Activated naive CD4-positive, alpha-beta T cell treated with anti-CD3 and anti-CD28 coated beads for 36 hours (primary cell): ENCODE measurements at regions not wholly inside any gene's neighbourhood (a gene's known extent, or its start where the extent isn't known, plus 50 kb on each side); places are given as distances from the start of the nearest gene placed in this dataset.

Source experiments
- CTCF ChIA-PET: fragments of 350-600 bp; sonication (Branson Sonifier 250); formaldehyde crosslinking; loops from one replicate; lab custom pipeline; 2021; ENCODE audit warnings: antibody characterized with exemption; lab: Charles Lee
- DNase-seq: peaks from one replicate; pipeline ENCODE4 v3.0.0-alpha.2; 2020
- H3K27ac Mint-ChIP-seq: one replicate; pipeline ENCODE4 v1.8.0; 2021; ENCODE audit warnings: mild to moderate bottlenecking, mixed read lengths
- H3K27me3 Mint-ChIP-seq: one replicate; pipeline ENCODE4 v1.8.0; 2021; ENCODE audit warnings: low read depth, mixed read lengths
- H3K36me3 Mint-ChIP-seq: one replicate; pipeline ENCODE4 v1.8.0; 2021; ENCODE audit warnings: low read depth, mixed read lengths
- H3K4me1 Mint-ChIP-seq: one replicate; pipeline ENCODE4 v1.8.0; 2021; ENCODE audit warnings: low read depth, mixed read lengths
- H3K4me3 Mint-ChIP-seq: one replicate; pipeline ENCODE4 v1.8.0; 2021; ENCODE audit warnings: mild to moderate bottlenecking, moderate library complexity, mixed read lengths
- H3K9me3 Mint-ChIP-seq: one replicate; pipeline ENCODE4 v1.8.0; 2021; ENCODE audit warnings: mixed read lengths
- intact Hi-C: fragments of 100-400 bp; cut with micrococcal nuclease; formaldehyde crosslinking; loops from one replicate; pipeline ENCODE4 v1.15.1; 2023

GRCh38 chr20:19077370-19078220, 134.8 kb upstream of the SLC24A3 start:
- intact Hi-C loops = no loop called here
- no peaks in the 10 kb centered on the region for H3K9me3 Mint-ChIP-seq
- no peaks in the 10 kb centered on the region for H3K27me3 Mint-ChIP-seq
- DNase-seq = no peak
- CTCF ChIA-PET = no interaction called here
- peaks cover 7% of the 10 kb centered on the region for H3K4me1 Mint-ChIP-seq
- H3K27ac Mint-ChIP-seq = no peak overlapping the region
- H3K4me3 Mint-ChIP-seq = no peak overlapping the region
- no peaks in the 10 kb centered on the region for H3K36me3 Mint-ChIP-seq

GRCh38 chr20:19078448-19079373, 133.7 kb upstream of the SLC24A3 start:
- Mint-ChIP-seq H3K27me3 (no peaks in the 10 kb centered on the region), H3K4me3 (no peak overlapping the region), H3K36me3 (no peaks in the 10 kb centered on the region), H3K4me1 (peaks cover 7% of the 10 kb centered on the region), H3K27ac (no peak overlapping the region), H3K9me3 (no peaks in the 10 kb centered on the region)
- intact Hi-C loops = no loop called here
- no peak for DNase-seq
- CTCF ChIA-PET = interaction anchor here (0.9 kb wide), 1 partner anchor 22 kb away, joined by 3 read pairs; no protein-coding TSS in a partner anchor

- Mint-ChIP-seq H3K9me3 (no peaks in the 10 kb centered on the region), H3K4me1 (peaks cover 5% of the 10 kb centered on the region), H3K27me3 (no peaks in the 10 kb centered on the region), H3K27ac (no peak overlapping the region), H3K36me3 (no peaks in the 10 kb centered on the region), H3K4me3 (no peak overlapping the region)
- CTCF ChIA-PET = interaction anchor here (0.7 to 0.9 kb wide), 2 partner anchors 23 to 676 kb away, joined by 3 read pairs; no protein-coding TSS in a partner anchor
- intact Hi-C loops = no loop called here
- DNase-seq = no peak
These were observed 132.7 kb upstream of the SLC24A3 start for GRCh38 chr20:19079536-19080299.

DNA sequence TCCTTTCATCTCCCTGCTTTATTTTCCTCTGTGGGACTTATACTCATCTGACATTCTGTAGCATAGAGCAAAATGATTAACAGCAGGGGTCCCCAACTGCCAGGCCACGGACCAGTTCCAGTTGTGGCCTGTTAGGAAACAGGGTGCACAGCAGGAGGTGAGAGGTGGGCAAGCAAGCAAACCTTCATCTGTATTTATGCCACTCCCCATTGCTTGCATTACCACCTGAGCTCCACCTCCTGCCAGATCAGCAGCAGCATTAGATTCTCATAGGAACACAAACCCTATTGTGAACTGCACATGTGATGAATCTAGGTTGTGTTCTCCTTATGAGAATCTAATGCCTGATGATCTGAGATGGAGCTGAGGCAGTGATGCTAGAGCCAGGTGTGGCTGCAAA, 130.5 kb upstream of the SLC24A3 start:
- Mint-ChIP-seq H3K4me3 (no peak overlapping the region), H3K36me3 (no peaks in the 10 kb centered on the region), H3K27ac (no peak overlapping the region), H3K4me1 (no peaks in the 10 kb centered on the region), H3K9me3 (no peaks in the 10 kb centered on the region), H3K27me3 (no peaks in the 10 kb centered on the region)
- CTCF ChIA-PET = no interaction called here
- no peak for DNase-seq
- intact Hi-C loops = no loop called here

GRCh38 chr20:19083136-19083621, 129.3 kb upstream of the SLC24A3 start:
- CTCF ChIA-PET = no interaction called here
- H3K4me3 Mint-ChIP-seq = no peak overlapping the region

DNA sequence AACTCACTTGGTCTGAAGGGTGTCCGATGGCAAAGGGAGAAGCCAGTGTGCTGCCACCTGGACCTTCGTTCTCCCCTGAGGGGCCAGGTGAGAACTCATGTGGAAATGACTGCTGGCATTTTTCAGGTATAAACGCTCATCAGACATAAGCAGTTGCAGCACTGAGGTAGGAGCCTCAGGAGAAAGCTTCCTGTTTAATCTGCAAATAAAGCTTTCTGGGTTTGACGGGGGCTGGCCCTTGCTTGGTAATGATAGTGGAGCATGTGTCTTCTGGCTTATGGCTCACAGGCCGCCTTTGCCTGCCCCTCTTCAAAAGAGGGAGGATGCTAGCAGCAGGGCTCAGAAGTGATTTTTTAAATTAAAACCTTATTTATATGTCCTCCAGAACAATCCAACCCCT, 122.1 kb upstream of the SLC24A3 start:
- H3K27ac Mint-ChIP-seq = no peak overlapping the region
- CTCF ChIA-PET = no interaction called here

More at GRCh38 chr20:19083136-19083621, 129.3 kb upstream of the SLC24A3 start:
- Mint-ChIP-seq H3K9me3 (no peaks in the 10 kb centered on the region), H3K27ac (no peak overlapping the region), H3K4me1 (no peaks in the 10 kb centered on the region), H3K36me3 (no peaks in the 10 kb centered on the region), H3K27me3 (no peaks in the 10 kb centered on the region)
- intact Hi-C loops = no loop called here
- DNase-seq = no peak

DNA sequence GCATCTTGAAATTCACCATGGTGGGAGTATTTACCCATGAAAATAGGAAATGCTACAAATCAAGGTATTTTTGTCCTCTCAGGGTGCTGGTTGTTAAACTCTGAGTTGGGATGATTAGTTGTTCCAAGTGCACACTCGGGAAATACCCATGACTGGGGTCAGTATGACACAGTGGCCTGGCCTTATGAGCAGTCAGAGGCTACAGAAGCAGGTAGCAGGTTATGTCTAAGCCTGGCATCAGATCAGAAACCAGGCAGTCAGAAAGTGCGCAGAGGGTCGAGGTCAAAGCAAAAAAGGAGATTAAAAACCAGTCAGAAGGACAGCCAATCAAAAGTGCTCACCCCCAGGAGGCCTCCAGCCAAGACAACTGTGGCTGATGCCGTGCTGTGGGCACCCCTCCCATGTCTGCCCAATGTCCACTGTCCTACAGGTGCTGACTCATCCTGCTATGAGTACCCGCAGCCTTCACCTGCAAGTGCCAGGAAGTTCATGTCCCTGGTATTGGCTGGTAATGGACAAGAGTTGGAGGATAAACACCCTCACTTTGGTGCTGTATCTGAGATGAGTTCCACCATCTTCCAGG, 117.4 kb upstream of the SLC24A3 start:
- CTCF ChIA-PET = no interaction called here
- intact Hi-C loops = no loop called here

More for the DNA sequence above, 122.1 kb upstream of the SLC24A3 start:
- Mint-ChIP-seq H3K4me3 (no peak overlapping the region), H3K27me3 (peaks cover 2% of the 10 kb centered on the region), H3K4me1 (no peaks in the 10 kb centered on the region), H3K36me3 (no peaks in the 10 kb centered on the region), H3K9me3 (no peaks in the 10 kb centered on the region)
- intact Hi-C loops = no loop called here
- no peak for DNase-seq

DNA sequence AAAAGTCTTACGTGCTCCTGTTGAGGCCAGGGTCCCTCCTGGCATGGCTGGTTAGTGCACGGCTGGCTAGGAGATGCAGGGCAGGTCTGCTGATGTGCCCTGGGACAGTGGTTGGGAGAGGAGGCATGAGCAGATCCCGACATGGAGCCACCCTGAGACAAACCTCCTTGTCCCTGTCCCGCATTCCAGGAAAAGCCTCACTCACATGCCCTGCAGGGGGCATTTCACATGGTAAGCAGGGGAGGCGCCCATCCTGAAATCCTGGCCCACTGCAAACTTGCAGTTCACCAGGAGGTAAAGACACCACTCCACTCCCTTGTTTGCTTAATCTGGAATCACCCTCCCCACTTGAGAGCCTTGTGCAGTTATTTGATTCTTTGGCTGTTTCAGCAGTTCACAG, 116.7 kb upstream of the SLC24A3 start:
- Mint-ChIP-seq H3K27me3 (peaks cover 2% of the 10 kb centered on the region), H3K4me1 (no peaks in the 10 kb centered on the region), H3K4me3 (no peak overlapping the region), H3K9me3 (no peaks in the 10 kb centered on the region), H3K27ac (no peak overlapping the region), H3K36me3 (no peaks in the 10 kb centered on the region)
- CTCF ChIA-PET = no interaction called here
- intact Hi-C loops = no loop called here
- no peak for DNase-seq

More for the DNA sequence above, 117.4 kb upstream of the SLC24A3 start:
- Mint-ChIP-seq H3K9me3 (no peaks in the 10 kb centered on the region), H3K36me3 (no peaks in the 10 kb centered on the region), H3K27ac (no peak overlapping the region), H3K4me3 (no peak overlapping the region), H3K27me3 (peaks cover 2% of the 10 kb centered on the region), H3K4me1 (no peaks in the 10 kb centered on the region)
- DNase-seq = no peak

DNA sequence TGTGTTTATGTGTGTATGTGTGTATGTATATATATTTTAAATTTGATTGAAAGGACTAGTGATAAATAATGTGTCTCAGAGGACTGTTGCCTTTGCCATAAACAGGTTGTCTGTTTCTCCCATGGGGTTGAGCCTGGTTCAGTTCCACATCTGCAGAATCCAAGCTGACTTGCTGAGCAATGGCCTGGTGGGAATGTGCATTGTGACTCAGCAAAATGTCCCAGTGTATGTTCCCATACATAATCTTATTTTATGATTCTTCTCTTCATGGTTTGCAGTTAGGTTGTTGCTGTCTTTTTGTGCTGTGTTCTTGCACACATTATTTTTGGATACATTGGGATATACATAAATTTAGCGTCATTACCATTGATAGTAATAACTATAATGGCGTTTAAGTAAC, 115.6 kb upstream of the SLC24A3 start:
- Mint-ChIP-seq H3K36me3 (no peaks in the 10 kb centered on the region), H3K4me3 (no peak overlapping the region), H3K9me3 (no peaks in the 10 kb centered on the region), H3K27ac (no peak overlapping the region), H3K4me1 (no peaks in the 10 kb centered on the region), H3K27me3 (peaks cover 2% of the 10 kb centered on the region)
- CTCF ChIA-PET = no interaction called here
- intact Hi-C loops = no loop called here
- DNase-seq = no peak

GRCh38 chr20:19098117-19098516, 114.3 kb upstream of the SLC24A3 start:
- Mint-ChIP-seq H3K36me3 (no peaks in the 10 kb centered on the region), H3K4me1 (no peaks in the 10 kb centered on the region), H3K4me3 (no peak overlapping the region), H3K27ac (no peak overlapping the region), H3K9me3 (no peaks in the 10 kb centered on the region), H3K27me3 (no peaks in the 10 kb centered on the region)
- CTCF ChIA-PET = no interaction called here
- intact Hi-C loops = no loop called here
- DNase-seq = no peak

- no peaks in the 10 kb centered on the region for H3K27me3 Mint-ChIP-seq
- CTCF ChIA-PET = no interaction called here
- H3K9me3 Mint-ChIP-seq = no peaks in the 10 kb centered on the region
These were observed 113.5 kb upstream of the SLC24A3 start for GRCh38 chr20:19098806-19099578.

More at GRCh38 chr20:19098806-19099578, 113.5 kb upstream of the SLC24A3 start:
- no peak for DNase-seq
- H3K36me3 Mint-ChIP-seq = no peaks in the 10 kb centered on the region
- H3K4me1 Mint-ChIP-seq = no peaks in the 10 kb centered on the region
- H3K27ac Mint-ChIP-seq = no peak overlapping the region
- no peak overlapping the region for H3K4me3 Mint-ChIP-seq
- intact Hi-C loops = no loop called here
